Right ventricle myocardium superior (tissue), 1 donor: ENCODE measurements at regions not wholly inside any gene's neighbourhood (a gene's known extent, or its start where the extent isn't known, plus 50 kb on each side); places are given as distances from the start of the nearest gene placed in this dataset.
"Not testable (repeated sequence)": the region's sequence is repeated elsewhere in the genome, so short reads cannot be mapped to it uniquely, and the experiment has no call there.

Experiments
- ATAC-seq: fragments of 200-7000 bp; cut with Tn5 transposase; one replicate; pipeline ENCODE4 v1.9.1; 2020; ENCODE audit warnings: mild to moderate bottlenecking; ENCODE audit not compliant: poor library complexity
- DNase-seq: peaks from one replicate; pipeline ENCODE4 v3.0.0-alpha.2; 2020
- intact Hi-C: fragments of 100-400 bp; cut with DNase I; formaldehyde crosslinking; loops from one replicate; pipeline ENCODE4 v1.11.2; 2022
- donor health status: DM: no; HTN: yes; CAD: no; lungs with severe emphysema.

DNA sequence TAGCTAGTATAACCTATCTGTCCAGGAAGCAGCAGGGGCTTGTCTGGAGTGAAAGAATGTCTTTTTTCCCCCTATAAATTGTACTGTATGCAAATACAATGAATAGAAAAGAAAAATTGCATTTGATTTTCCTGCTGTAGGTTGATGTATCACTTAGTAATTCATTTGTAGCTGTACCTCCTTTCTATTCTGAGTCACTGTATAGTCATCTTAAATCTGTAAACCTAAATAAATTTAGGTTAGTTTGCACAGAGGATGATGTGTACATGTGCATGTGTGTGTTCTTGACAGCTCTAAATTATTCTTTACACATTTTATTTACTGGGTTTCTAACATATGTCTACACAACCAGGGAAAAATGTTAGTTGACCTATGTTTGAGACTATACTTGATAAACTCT lies 478.7 kb upstream of the CNTNAP5 start:
- ATAC-seq (no peak), DNase-seq (no peak)
- intact Hi-C loops = no loop called here

DNA sequence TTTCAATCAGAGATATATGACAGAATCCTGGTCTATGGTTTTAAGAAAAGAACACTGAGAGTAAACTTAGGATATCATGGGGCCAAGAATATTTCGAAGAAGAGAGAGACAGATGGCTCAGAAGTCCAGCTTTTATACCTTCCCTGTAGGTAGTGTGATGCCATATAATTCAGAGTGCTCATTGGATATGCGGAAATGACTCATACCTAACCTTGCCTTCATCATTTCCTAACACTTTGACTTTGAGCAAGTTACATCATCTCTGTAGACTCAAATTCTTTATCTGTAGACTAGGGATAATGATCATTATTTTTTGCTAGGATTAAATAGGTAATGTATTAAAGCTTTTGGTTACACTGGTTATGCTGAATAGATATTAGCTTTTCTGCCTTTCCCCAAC lies 461.6 kb upstream of the CNTNAP5 start:
- intact Hi-C loops = no loop called here
- no peak for ATAC-seq

DNA sequence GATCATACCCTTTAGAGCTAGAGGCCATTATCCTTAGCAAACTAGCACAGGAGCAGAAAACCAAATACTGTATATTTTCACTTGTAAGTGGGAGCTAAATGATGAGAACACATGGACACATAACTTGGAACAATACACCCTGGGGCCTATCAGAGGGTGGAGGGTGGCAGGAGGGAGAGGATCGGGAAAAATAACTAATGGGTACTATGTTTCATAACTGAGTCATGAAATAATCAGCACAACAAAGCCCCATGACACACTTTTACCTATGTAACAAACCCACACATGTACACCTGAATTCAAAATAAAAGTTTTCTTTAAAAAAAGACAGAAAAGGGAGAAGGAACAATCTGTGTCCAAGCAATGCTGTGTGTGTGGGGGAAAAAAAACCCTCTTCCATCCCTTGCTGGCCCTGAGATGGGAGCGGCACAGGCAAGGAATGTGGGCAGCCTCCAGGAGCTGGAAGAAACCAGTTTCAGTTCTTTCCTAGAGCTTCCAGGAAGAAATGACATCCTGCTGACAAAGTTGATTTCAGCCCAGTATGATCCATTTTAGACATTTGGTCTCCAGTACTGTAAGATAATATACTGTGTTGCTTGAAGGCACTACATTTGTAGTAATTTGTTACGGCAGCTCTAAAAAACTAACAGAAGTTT lies 458.7 kb upstream of the CNTNAP5 start:
- no peak for DNase-seq
- intact Hi-C loops = no loop called here
- no peak for ATAC-seq

More for the DNA sequence above, 461.6 kb upstream of the CNTNAP5 start:
- DNase-seq = no peak

DNA sequence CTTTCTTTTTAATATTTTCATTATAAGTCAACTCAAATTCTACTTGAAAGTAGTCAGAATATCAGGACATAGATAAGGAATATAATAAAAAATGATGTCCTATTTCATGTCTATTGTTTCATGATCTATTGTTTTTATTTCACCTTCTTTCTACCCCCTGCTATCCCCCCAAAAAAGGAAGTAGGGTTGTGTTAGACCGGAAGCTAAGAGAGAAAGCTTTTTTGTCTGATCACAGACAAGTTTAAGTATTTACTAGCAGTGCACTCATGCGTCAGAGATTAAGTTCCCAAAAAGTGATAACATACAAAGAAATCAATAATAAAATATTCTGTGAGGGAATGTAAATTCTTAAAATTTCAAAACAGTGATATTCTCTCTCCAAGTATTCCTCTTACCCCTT lies 447.1 kb upstream of the CNTNAP5 start:
- ATAC-seq (no peak), DNase-seq (no peak)
- intact Hi-C loops = no loop called here

DNA sequence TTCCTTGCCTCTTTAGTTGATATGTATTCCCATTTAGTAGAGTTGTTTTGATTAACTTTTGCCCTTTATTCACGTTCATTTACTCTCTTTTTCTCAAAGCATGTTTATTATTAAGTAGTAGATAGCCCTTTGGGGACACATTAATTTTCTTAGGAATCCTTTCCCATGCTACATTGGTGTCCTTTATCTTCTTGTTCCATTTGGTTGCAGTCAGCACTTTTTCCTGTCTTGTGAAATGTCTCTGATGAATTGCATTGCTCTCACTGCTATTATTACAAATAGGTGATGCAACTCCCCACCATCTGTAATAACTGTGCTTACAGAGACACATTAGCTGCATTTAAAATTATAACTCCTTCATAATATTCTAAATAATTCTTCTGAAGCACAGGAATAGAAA lies 428.5 kb upstream of the CNTNAP5 start:
- intact Hi-C loops = no loop called here
- ATAC-seq (peak; percentile 29), DNase-seq (no peak)

DNA sequence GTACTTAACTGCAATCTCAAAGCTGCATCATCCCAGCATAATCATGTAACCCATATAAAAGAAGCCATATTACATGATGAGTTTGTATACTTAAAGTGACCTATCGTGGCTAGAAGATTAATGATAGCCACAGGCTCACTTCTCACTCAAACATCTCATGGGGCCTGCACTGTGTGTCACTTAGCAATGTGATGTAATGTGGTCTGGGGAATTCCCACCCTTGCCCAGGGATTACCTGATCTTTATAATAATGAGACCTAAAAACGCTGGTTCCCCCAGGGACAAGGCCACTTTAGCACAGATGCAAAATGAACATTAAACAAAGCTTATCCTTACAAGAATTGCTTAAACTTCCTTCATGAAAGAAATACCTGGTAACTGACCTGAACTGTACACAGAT lies 427.1 kb upstream of the CNTNAP5 start:
- intact Hi-C loops = no loop called here

DNA sequence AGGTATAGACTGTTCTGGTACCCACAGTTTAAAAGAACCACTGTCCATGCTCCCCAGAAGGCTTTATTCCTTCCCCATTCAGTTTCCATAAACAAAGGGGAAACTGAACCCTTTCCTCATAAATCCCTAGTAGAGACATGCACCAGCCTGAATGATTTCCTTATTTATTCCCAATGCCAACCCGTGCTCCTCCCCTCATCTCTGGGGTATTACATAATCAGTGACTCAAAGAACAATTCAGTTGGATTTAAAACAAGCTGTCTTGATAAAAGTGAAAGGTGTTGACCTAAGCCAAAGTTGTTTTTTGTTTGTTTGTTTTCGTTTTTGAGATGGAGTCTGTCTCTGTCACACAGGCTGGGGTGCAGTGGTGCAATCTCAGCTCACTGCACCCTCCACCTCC lies 418.5 kb upstream of the CNTNAP5 start:
- no peak for ATAC-seq
- no peak for DNase-seq
- intact Hi-C loops = no loop called here

More for the DNA sequence above, 427.1 kb upstream of the CNTNAP5 start:
- ATAC-seq (no peak), DNase-seq (no peak)

DNA sequence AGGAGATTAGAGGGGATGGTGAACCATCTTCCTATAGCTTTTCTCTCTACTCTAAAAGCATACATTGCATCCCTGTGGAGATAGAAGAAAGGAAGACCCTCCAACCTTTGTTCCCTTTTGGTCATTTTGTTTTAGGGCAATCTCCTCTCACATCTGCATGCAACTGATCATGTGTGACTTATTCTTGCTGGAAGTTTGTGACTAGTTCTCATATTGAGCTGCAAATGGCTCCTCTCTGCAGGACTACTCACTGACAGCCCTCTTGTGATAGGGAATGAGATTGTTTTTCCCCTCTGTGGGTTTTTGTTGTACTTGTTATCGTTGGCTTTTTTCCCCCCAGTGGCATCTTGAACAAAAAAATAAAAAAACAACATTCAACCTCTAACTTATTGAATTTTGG lies 416.0 kb upstream of the CNTNAP5 start:
- intact Hi-C loops = no loop called here

DNA sequence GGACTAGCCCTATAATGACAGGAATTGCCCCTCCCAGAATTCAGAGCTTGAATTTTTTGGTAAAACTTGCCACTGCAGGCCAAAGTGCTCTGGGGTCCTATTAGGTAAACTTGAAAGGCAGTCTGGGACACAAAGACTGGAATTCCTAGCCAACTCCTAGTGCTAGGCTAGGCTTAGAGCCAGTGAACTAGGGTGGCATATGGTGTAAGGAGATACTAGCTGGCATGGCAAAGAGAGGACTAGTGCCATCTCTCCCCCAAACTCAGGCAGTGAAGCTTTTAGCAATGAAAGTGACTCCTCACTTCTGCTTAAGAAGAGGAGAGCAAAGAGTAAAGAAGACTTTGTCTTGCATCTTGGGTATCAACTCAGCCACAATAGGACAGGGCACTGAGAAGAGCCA lies 410.5 kb upstream of the CNTNAP5 start:
- no peak for DNase-seq
- no peak for ATAC-seq
- intact Hi-C loops = no loop called here

More for the DNA sequence above, 416.0 kb upstream of the CNTNAP5 start:
- DNase-seq (no peak), ATAC-seq (no peak)

DNA sequence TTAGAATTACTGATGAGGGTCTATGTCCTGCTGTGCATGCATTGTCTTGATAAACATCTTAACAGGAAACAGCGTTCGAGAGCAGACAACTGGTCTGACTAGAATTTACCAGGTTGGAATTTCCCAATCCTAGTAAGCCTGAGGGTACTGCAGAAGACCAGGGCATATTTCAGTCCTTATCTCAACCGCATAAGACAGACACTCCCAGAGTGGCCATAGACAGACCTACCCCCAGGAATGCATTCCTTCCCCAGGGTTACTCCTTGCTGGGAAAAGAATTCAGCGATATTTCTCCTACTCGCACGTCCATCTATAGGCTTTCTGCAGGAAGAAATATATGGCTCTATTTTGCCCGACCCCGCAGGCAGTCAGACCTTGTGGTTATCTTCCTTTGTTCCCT lies 406.4 kb upstream of the CNTNAP5 start:
- intact Hi-C loops, DNase-seq: not testable (repeated sequence)

DNA sequence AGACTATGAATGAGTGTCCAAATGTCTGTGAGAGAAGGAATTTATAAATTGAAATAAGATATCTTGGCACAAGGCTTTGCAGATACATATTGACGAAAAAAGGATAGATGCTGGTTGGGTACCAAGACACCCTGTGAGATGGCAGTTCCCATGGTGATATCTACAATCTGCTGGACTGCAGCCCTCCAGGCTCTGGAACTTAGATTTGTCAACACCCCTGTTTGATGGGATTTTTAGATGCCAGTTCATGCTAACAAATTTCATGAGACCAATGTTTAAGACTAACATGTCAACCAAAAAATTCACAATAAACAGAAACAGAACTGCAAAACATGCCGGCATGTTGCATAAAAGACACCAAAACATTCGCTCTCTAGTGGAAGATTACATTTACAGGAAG lies 400.3 kb upstream of the CNTNAP5 start:
- ATAC-seq = no peak
- intact Hi-C loops = no loop called here
- no peak for DNase-seq

More for the DNA sequence above, 406.4 kb upstream of the CNTNAP5 start:
- ATAC-seq = not testable (repeated sequence)

DNA sequence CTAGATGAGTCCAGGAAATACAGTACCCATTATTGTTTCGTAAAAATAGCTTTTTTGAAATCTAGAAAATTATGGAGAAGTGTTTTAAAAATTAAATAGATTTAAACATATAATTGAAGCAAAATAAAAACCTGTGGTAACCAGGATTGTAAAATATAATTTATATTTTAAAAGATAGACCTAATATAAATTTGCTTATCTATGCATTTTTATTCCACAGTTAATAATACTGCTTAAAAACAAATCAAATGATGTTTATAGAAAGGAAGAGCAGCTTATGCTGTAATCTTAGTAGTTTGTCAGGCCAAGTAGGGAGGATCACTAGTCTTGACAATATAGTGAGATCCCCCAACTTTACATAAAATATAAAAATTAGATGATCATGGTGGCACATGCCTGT lies 388.9 kb upstream of the CNTNAP5 start:
- ATAC-seq (no peak), DNase-seq (no peak)
- intact Hi-C loops = no loop called here

DNA sequence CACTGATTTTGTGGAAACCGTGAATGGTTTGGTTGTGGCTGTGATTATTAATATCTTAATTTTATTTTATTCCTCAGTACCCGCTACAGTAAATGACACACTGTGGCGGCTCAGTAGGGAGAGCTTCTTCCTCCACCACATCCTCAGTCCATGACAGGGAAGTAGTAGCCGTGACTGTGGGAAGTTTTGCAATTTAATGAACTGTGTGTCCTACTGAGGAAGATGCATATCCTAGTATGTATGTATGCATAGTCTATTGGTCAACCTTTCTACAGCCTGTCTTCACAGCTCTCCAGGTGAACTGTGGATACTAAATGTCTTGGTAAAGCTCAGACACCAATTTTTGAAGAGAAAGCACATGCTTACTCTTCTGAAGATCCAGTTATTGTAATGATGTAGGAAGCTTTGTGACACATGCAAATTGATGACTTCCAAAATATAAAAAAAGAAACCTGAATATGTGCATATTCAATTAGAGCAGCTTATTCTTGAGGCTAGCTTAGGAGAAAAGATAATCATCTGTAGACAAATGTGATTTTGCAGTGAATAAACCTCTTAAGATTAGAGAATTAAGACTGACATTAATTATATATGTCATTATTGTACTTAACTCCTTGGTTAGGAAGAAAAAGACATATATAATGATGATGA lies 384.3 kb upstream of the CNTNAP5 start:
- DNase-seq = no peak
- ATAC-seq = no peak
- intact Hi-C loops = no loop called here

DNA sequence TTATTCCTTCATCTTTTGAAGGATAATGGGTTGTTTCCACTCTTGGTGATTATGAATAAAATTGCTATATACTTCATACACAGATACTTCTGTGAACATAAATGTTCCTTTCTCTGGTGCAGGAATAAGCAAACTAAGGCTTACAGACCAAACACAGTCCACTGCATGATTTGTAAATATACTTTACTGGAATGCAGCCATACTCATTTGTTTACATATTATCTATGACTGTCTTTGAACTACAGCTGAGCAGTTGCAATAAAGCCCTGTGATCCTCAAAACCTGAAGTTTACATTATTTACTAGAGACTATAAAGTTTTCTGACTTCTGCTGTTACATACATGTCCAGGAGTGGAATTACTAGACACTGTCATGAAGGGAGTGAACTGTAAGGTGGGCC lies 381.0 kb upstream of the CNTNAP5 start:
- intact Hi-C loops = no loop called here
- ATAC-seq (no peak), DNase-seq (no peak)

DNA sequence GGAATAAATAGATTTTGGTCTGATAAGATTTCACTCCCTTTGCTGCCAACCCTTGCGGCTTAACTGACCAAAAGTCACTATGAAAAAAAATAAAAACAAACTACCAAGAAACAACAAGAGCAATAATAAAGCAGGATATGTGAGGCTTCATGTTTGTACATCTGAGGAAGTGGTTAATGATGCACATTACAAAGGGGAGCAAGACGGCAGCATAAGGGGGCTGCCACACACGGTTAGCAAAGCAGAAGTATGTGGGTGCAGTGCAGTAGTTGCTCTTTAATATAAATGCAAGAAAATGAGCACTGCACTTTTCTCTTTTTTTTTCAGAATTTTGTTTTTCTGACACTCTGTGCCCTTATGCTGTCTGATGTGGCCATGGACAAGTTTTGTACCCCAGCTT lies 377.1 kb upstream of the CNTNAP5 start:
- intact Hi-C loops = no loop called here
- no peak for ATAC-seq

DNA sequence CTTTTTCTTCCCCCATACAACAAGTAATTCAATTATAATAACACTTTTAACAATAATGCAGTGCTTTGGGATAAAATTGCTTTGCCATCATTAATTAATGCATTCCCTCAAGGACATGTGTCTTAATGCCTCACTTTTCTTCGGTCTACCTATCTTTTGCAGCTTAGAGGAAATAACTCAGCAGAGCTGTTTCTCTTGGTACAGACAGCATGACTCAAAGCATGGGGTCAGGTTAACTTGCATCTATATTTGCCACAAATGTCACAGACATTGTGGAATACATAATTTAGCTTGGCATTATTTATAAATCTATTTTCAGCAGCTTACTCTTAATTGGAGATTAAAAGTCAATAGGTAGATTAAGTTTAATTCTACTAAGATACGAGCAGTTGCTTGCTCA lies 376.1 kb upstream of the CNTNAP5 start:
- intact Hi-C loops = no loop called here
- ATAC-seq (no peak), DNase-seq (no peak)

More for the DNA sequence above, 377.1 kb upstream of the CNTNAP5 start:
- DNase-seq = no peak

DNA sequence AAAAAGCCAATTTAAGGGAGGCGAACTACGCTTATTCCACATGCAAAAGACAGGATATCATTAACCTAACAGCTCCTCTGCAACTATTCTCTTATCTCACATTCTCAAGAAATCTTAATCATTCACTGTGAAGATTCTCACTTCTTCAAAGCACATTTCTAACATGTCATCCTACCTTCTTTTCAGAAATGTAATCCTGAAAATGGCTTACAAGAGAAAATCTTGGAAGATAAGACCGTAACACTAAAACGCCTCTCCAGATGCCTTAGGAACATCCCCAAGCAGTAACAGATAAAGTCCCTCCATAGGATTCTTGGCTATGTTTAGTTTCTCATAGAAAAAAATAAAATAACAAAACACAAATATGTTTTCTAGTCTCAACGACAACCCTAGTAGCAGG lies 373.9 kb upstream of the CNTNAP5 start:
- intact Hi-C loops = no loop called here
- no peak for DNase-seq
- no peak for ATAC-seq

DNA sequence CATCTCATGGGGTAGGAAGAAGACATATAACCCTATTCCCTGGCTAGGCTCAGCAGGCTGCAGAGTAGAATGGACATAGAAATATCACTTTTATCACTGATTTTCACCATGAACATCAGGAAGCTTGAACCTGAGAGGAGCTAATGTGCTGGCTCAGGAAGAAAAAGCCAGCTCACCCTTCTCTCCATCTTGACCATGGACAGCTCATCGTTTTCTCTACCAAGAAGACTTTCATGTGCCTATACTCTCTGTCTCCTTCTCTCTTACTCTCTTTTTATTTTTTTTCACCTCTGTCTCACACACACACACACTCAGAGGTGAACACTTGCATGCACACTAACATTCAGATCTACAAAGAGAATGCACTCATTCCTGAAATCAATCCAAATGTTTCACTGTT lies 372.8 kb upstream of the CNTNAP5 start:
- no peak for ATAC-seq
- DNase-seq = no peak
- intact Hi-C loops = no loop called here

DNA sequence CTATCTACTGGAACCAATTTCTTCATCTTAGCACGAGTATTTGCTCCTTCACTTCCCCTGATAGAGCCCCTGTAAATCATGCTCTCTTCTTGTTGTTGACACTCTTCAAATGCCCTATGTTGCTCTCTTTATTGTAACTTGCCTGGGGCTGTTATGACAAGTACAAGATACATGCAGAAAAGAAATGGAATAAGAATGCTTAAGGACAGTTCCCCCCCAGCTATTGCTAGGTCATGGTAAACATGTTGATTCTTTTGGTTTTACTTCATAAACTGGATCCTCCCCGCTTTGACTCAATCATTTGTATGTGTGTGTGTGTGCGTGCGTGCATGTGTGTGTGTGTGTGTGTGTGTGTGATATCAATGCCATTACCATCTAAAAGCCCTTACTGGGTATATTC lies 368.5 kb upstream of the CNTNAP5 start:
- intact Hi-C loops = no loop called here
- ATAC-seq (no peak), DNase-seq (no peak)

DNA sequence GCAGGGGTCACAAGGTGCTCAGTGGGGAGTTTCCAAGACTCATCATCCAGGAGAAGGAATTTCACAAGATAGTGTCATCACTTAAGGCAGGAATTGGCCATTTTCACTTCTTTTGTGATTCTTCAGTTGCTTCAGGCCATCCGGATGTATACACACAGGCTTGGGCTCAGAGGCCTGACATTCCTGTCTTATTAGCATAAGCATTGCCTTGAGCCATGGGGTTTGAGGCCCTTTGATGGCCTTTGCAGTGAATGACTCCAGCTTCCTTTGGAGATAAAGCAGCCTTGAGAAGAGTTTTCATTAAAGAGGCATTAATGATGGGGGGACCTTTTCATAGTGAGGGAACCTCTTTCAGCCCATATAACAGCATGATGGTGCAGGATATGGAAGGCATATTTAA lies 366.0 kb upstream of the CNTNAP5 start:
- no peak for DNase-seq
- intact Hi-C loops = no loop called here
- ATAC-seq = no peak

DNA sequence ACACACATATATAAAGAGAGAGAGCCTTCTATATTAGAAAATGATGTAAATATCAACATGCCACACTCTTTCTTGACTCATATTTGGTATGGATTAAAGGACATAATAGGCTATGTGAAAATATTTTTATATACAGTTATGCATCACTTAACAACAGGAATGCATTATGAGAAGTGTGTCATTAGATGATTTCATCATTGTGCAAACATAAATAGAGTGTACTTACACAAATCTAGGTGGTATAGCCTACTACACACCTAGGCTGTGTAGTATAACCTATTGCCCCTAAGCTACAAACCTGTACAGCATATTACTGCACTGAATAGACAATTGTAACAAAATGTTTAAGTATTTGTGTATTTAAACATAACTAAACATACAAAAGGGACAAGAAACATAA lies 354.8 kb upstream of the CNTNAP5 start:
- DNase-seq = no peak
- ATAC-seq = no peak
- intact Hi-C loops = no loop called here
